ENCODE measurements at regions not wholly inside any gene's neighbourhood (a gene's known extent, or its start where the extent isn't known, plus 50 kb on each side); places are given as distances from the start of the nearest gene placed in this dataset.

DNA sequence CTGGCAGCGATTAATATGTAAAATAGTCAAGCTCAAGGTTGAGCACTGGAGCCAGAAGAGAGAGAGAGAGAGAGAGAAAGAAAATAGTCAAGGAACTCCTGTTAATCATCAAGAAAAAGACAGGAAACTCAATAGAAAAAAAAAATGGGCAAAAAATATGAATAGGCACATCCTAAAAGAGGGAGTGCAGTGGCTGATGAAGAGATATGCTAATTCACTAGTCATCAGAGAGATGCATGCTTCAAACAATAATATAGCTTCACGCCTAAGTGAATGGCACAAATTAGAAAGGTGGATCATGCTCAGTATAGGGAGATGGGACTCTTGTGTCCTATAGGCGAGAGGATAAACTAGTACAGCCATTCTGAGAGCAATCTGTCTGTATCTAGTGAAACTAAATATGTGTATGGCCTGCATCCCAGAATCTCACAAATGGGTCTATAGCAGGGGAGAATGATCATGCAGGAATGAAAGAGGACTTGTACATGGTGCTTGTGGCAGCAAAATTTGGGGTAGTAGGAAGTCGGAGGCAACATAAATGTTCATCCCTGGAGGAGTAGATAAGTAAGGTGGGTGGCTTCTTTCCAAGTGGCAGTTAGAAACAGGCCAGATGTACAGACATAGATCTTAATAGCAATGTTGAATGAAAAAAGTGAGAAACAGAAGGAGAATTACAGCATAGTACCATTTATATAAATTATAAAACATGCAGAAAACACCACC, 176.8 kb downstream of the VEGFA start:
- no peak for DNase-seq

- DNase-seq: no peak
These were observed 175.7 kb downstream of the VEGFA start for GRCh38 chr6:43945768-43946080.

DNA sequence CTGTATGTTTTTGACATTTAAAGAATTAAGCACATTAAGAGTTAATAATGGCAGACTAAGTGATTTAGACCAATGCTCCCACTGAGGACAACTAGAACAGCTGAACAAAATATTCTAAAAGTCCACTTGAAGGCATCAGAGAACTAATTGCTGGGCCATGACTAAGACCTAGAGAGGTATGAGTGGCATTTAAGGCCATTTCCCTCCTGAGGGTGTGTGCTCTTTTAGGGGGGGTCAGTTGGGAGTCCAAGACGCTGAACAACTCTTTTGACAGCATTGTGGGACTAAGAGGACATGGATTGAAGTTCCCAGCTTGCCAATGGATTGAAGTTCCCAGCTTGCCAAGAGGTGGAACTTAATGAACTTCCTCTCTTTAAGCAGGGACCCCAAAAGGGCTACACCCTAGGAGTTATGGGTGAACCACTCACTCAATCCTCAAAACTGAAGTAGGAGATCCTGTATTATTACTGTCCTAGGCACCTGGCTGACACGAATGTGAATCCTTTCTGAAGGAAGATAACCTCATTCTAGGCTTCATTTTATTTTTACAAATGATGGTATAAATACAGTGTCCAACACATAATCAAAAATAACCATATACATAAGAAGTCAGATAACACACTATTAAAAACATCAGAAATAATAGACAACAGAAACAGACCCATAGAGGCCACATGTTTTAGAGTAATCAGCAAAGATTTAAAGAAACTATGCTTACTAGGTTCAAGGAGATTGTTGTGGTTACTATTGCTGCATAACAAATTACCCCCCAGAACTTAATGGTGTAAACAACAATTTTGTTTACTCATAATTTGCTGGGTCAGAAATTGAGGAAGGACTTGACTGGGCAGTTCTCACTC, 175.1 kb downstream of the VEGFA start:
- no peak for DNase-seq

DNA sequence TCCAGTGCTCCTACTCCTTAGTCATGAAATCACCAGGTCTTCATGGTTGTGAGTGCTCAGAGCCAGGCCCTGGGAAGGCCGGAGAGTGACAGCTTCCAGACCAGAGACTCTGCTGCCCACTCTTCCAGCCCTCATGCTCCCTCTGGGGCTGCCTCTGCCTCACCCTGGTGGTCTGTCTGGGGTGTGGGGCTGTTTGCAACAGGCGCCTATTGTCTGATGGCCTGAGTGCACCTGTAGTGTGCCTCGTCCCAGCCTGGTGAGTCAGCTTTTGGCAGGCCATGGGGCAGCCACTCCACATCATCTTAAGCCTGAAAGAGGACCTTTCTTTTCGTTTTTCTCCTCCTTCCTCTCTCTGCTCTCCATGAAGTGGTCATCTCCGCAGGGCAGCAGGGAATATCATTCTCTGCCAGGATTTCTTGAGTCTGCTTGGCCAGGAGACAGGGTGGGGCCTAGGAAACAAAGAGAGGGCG, 173.8 kb downstream of the VEGFA start:
- no peak for DNase-seq

GRCh38 chr6:43943099-43943766, 173.2 kb downstream of the VEGFA start:
- DNase-seq: no peak

GRCh38 chr6:43942616-43943015, 172.6 kb downstream of the VEGFA start:
- no peak for DNase-seq

DNA sequence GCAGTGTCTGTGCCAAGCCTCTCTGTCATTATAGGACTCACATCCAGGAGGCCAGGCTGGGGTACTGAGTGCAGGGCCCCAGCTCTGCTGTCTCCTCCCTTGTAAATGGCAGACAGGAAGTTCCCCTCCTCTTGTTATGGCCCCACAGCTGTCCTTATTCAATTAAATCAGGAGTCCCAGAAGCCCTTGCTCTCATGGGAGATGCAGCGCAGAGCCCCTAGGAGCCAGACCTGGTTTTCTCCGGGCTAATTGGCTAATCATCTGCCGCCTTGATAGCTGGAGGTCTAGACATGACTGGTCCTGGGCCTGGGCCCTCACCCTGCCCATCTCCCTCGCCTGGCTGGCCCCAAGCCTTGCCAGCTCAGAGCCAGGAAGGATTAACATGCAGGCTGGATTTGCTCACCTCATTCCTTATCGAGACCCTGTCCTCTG, 172.0 kb downstream of the VEGFA start:
- DNase-seq: no peak

DNA sequence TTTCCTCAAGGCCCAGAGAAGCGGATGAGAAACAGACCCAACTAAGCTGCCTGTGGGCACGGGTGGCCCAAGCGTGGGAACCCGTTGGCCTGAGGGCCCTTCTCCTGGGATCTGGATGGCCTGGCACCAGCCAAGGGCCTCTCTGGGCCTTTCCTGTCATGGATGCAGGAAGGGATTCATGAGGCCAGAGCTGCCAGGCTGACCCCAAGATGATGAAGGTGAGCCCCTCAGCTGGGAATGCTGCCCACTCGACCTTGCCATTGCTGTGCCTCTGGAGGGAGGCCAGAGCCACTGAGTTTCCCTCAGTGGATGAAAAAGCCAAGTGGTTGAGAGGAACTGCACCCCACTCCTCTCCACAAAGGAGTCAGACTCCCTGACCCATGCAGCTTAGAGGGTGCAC, 171.2 kb downstream of the VEGFA start:
- no peak for DNase-seq

DNA sequence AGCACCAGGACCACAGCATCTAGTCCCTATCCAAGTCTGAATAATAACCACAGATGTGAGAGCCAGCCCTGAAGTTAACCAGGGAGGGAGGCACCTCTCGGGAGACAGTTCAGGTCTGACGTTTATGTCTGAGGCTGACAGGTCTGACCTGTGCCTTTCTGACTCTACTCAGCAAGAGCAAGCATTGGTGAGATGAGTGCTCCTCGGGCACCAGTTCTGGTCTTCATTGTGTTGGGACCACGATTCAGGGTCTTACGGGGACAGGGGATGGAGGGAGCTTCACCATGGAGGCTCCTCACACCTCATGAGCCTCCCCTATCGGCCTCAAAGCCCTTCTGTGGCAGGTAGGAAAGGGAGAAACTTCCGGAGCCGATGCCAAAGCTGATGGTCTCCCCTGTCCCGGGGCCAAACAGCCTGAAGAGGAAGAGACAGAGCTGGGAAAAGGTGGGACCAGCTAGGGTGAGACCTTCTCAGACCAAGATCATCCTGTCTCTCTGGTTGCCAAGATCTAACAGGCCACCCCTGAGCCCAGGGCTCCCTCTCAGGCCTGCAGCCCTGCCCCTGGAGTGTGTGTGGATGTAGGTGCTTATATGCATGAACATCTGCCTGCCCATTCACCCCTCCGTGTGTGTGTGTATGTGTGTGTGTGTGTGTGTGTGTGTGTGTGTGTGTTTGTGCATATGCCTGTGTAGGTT, 170.5 kb downstream of the VEGFA start:
- no peak for DNase-seq

DNA sequence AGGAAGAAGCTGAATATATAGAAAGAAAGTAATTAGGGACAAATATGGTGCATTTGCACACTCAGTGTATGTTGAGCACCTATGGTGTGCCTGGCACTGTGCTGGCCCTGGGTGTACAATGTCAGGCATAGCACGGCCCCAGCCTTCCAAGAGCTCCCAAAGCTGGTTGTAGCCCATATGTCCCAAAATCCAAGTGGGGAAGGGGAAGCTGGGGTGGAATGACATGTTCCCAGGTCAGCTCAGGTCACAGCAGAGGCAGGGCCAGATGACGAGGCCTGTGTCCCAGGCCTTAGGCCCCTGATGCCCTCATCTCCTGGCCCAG, 170.0 kb downstream of the VEGFA start:
- DNase-seq: no peak

- no peak for DNase-seq
These were observed 169.5 kb downstream of the VEGFA start for GRCh38 chr6:43939281-43940070.

GRCh38 chr6:43938178-43939105, 168.4 kb downstream of the VEGFA start:
- DNase-seq: no peak

GRCh38 chr6:43937236-43938177, 167.5 kb downstream of the VEGFA start:
- no peak for DNase-seq

GRCh38 chr6:43936476-43936875, 166.5 kb downstream of the VEGFA start:
- no peak for DNase-seq

- DNase-seq: no peak
These were observed 166.0 kb downstream of the VEGFA start for GRCh38 chr6:43935921-43936439.

GRCh38 chr6:43934803-43935602, 165.0 kb downstream of the VEGFA start:
- DNase-seq: no peak

GRCh38 chr6:43934183-43934802, 164.3 kb downstream of the VEGFA start:
- no peak for DNase-seq

DNA sequence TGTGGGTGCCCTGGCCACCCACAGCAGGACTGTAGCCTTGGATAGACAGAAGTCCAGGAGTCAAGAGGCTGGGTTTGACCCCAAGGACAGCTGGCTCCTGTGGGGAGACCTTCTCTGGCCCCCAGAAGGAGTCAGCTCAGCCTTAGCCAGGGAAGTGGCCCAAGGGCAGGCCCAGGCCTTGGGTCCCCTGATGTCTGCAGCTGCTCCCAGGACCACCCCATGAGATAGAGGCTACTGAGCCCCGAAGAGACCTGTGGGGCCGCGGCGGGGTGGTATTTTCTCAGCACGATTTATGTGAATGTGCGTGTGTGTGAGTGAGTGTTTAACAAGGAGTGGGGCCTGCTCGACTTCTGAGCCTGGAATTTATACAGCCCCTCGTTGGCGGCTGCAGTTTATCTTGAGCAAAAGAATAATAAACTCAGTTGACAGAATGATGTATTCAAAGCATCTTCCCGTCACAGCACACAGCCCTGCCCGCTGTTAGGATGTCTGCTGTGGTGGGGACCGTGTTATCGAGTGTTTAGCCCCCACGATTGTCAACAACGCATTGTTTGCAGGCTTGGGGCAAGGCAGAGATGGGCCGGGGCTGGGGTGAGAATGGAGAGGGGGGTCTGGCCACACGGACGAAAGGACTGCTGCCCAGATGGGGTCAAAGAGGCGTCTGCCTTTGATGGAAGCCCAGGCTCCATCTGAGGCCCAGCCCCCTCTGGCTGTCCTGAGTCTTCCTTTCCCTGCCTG, 163.3 kb downstream of the VEGFA start:
- DNase-seq: no peak

All from NCI-H774 (cell line).